HT-29 (cell line): ENCODE measurements at regions not wholly inside any gene's neighbourhood (a gene's known extent, or its start where the extent isn't known, plus 50 kb on each side); places are given as distances from the start of the nearest gene placed in this dataset.
A peak's percentile ranks its signal among the peaks of the same experiment; 100 is the strongest.

Experiments
- DNase-seq: peaks from one replicate; pipeline ENCODE4 v3.0.0-alpha.2; 2015; ENCODE audit warnings: low spot score

GRCh38 chr13:111474136-111475002 is 153.9 kb downstream of the TEX29 start:
- DNase-seq, result peak; percentile 76

GRCh38 chr13:111475488-111475887 is 155.0 kb downstream of the TEX29 start:
- no peak for DNase-seq

- no peak for DNase-seq
Observed at GRCh38 chr13:111476197-111476596, 155.8 kb downstream of the TEX29 start.

- DNase-seq, result no peak
Observed at GRCh38 chr13:111479412-111479811, 159.0 kb downstream of the TEX29 start.

GRCh38 chr13:111480503-111480902 is 160.1 kb downstream of the TEX29 start:
- DNase-seq, result no peak

GRCh38 chr13:111480976-111481375 is 160.5 kb downstream of the TEX29 start:
- DNase-seq, result no peak

GRCh38 chr13:111482126-111482525 is 161.7 kb downstream of the TEX29 start:
- DNase-seq, result no peak

- DNase-seq, result no peak
Observed at GRCh38 chr13:111482806-111483620, 162.6 kb downstream of the TEX29 start.

GRCh38 chr13:111483621-111483987 is 163.2 kb downstream of the TEX29 start:
- DNase-seq, result no peak

GRCh38 chr13:111484141-111484925 is 163.9 kb downstream of the TEX29 start:
- DNase-seq, result peak; percentile 11

GRCh38 chr13:111484959-111485358 is 164.5 kb downstream of the TEX29 start:
- DNase-seq, result no peak

- no peak for DNase-seq
Observed at GRCh38 chr13:111485491-111486250, 165.2 kb downstream of the TEX29 start.

GRCh38 chr13:111486331-111486730 is 165.9 kb downstream of the TEX29 start:
- no peak for DNase-seq

GRCh38 chr13:111486801-111487200 is 166.4 kb downstream of the TEX29 start:
- no peak for DNase-seq

- no peak for DNase-seq
Observed at GRCh38 chr13:111488486-111489132, 168.2 kb downstream of the TEX29 start.

- DNase-seq, result no peak
Observed at GRCh38 chr13:111489301-111489700, 168.9 kb downstream of the TEX29 start.

GRCh38 chr13:111490611-111491010 is 170.2 kb downstream of the TEX29 start:
- no peak for DNase-seq

- no peak for DNase-seq
Observed at GRCh38 chr13:111491021-111491420, 170.6 kb downstream of the TEX29 start.

- DNase-seq, result no peak
Observed at GRCh38 chr13:111491659-111492058, 171.2 kb downstream of the TEX29 start.

GRCh38 chr13:111492341-111492950 is 172.0 kb downstream of the TEX29 start:
- no peak for DNase-seq
